K562 (cell line): ENCODE measurements at regions not wholly inside any gene's neighbourhood (a gene's known extent, or its start where the extent isn't known, plus 50 kb on each side); places are given as distances from the start of the nearest gene placed in this dataset.

ENCODE experiments used
- CEBPB ChIP-seq: fragments of 450-650 bp; IDR thresholded peaks from 2 replicates; pipeline ENCODE4 v1.6.1; 2016; ENCODE audit warnings: missing genetic modification characterization, missing compliant biosample characterization
- CTCF ChIP-seq, 3 experiments: IDR thresholded peaks in 2 of 3; conservative IDR thresholded peaks in 1 of 3; 2 replicates each; pipeline ENCODE4 v1.5.1; 2011 to 2012; ENCODE audit warnings: low read length in 3 of 3, mild to moderate bottlenecking in 3 of 3, control low read depth in 2 of 3, improper control_type of control experiment in 1 of 3, inconsistent platforms in 1 of 3, low read depth in 1 of 3, mixed read lengths in 1 of 3, moderate library complexity in 1 of 3; ENCODE audit not compliant: insufficient read depth in 2 of 3
- ELF4 ChIP-seq: fragments of 450-650 bp; formaldehyde crosslinking; IDR thresholded peaks from 2 replicates; pipeline ENCODE4 v1.4.0; 2022; ENCODE audit warnings: missing genetic modification characterization
- EP300 ChIP-seq: IDR thresholded peaks from 2 replicates; pipeline ENCODE4 v1.6.1; 2012; ENCODE audit warnings: low read length, improper control_type of control experiment
- ESRRA ChIP-seq: fragments of 450-650 bp; IDR thresholded peaks from 2 replicates; pipeline ENCODE4 v1.6.1; 2014; ENCODE audit warnings: low read depth, mild to moderate bottlenecking, moderate library complexity, borderline replicate concordance
- MAFK ChIP-seq: IDR thresholded peaks from 2 replicates; pipeline ENCODE4 v1.6.1; 2011; ENCODE audit warnings: low read length, improper control_type of control experiment
- MYC ChIP-seq, 2 experiments: fragments of 250-450 bp in 1 of 2; sonication (Bioruptor Pico) in 1 of 2; IDR thresholded peaks; 2 replicates each; pipeline versions ENCODE4 v1.5.1 to v1.6.1; 2012 to 2021; ENCODE audit warnings: low read depth in 2 of 2, borderline replicate concordance in 1 of 2, improper control_type of control experiment in 1 of 2, low read length in 1 of 2, mild to moderate bottlenecking in 1 of 2, moderate library complexity in 1 of 2
- POU5F1 ChIP-seq: fragments of 150-350 bp; IDR thresholded peaks from 2 replicates; pipeline ENCODE4 v1.6.1; 2014; ENCODE audit warnings: borderline replicate concordance, low read length, low read depth, mild to moderate bottlenecking; ENCODE audit not compliant: partially characterized antibody
- RAD51 ChIP-seq: fragments of 450-650 bp; IDR thresholded peaks from 2 replicates; pipeline ENCODE4 v1.7.1; 2016; ENCODE audit warnings: low read depth, mild to moderate bottlenecking, borderline replicate concordance
- XRCC3 ChIP-seq: fragments of 450-650 bp; IDR thresholded peaks from 2 replicates; pipeline ENCODE4 v1.6.1; 2017; ENCODE audit warnings: mild to moderate bottlenecking, moderate library complexity

- TF ChIP-seq ESRRA (no peak), ELF4 (CRISPR knock-in tag) (no peak), CTCF (IDR thresholded peaks at IDR 0.05 in 2 of 3, conservative IDR thresholded peaks at IDR 0.05 in 1 of 3; ENCODE audit: insufficient read depth in 2 of 3, low read depth in 1 of 3, low read length in 3 of 3) (no peak), EP300 (no peak), POU5F1 (no peak), MYC (IDR thresholded peaks at IDR 0.05; ENCODE audit: low read depth, low read length) (no peak), MYC (CRISPR knock-in tag; IDR thresholded peaks at IDR 0.05; ENCODE audit: borderline replicate concordance, low read depth) (no peak), XRCC3 (no peak), RAD51 (no peak), MAFK (no peak), CEBPB (tag) (no peak)
These were observed 461.2 kb upstream of the CDH5 start for GRCh38 chr16:65905331-65905730.
